Activated CD4-positive, alpha-beta T cell treated with anti-CD3 and anti-CD28 coated beads for 24 hours (primary cell): ENCODE measurements at regions not wholly inside any gene's neighbourhood (a gene's known extent, or its start where the extent isn't known, plus 50 kb on each side); places are given as distances from the start of the nearest gene placed in this dataset.

Source experiments
- DNase-seq, 2 donors: peaks; one replicate each; pipeline ENCODE4 v3.0.0-alpha.2; 2020; ENCODE audit warnings: low read depth in 2 of 2

GRCh38 chr11:70790671-70791300, 392.5 kb downstream of the CTTN start:
- DNase-seq = no peak

GRCh38 chr11:70796648-70797227, 398.4 kb downstream of the CTTN start:
- DNase-seq = no peak

- DNase-seq = no peak
Measured at GRCh38 chr11:70798296-70798695, 400.0 kb downstream of the CTTN start.

- no peak for DNase-seq
Measured at GRCh38 chr11:70799386-70799785, 401.1 kb downstream of the CTTN start.

- no peak for DNase-seq
Measured at GRCh38 chr11:70802185-70802584, 403.9 kb downstream of the CTTN start.

GRCh38 chr11:70804139-70804837, 406.0 kb downstream of the CTTN start:
- DNase-seq = no peak

GRCh38 chr11:70805243-70805642, 406.9 kb downstream of the CTTN start:
- DNase-seq = no peak

GRCh38 chr11:70805971-70806370, 407.6 kb downstream of the CTTN start:
- DNase-seq = no peak

GRCh38 chr11:70806461-70807194, 408.3 kb downstream of the CTTN start:
- DNase-seq = no peak

- DNase-seq = no peak
Measured at GRCh38 chr11:70807195-70807543, 408.8 kb downstream of the CTTN start.

- no peak for DNase-seq
Measured at GRCh38 chr11:70808686-70809375, 410.5 kb downstream of the CTTN start.

GRCh38 chr11:70810133-70810532, 411.8 kb downstream of the CTTN start:
- no peak for DNase-seq

- no peak for DNase-seq
Measured at GRCh38 chr11:70810681-70811080, 412.4 kb downstream of the CTTN start.

- no peak for DNase-seq
Measured at GRCh38 chr11:70811483-70811882, 413.2 kb downstream of the CTTN start.

- no peak for DNase-seq
Measured at GRCh38 chr11:70811915-70812314, 413.6 kb downstream of the CTTN start.

- DNase-seq = no peak
Measured at GRCh38 chr11:70812472-70812871, 414.1 kb downstream of the CTTN start.

- no peak for DNase-seq
Measured at GRCh38 chr11:70813651-70814050, 415.3 kb downstream of the CTTN start.

GRCh38 chr11:70815485-70815832, 417.1 kb downstream of the CTTN start:
- no peak for DNase-seq

GRCh38 chr11:70816156-70816678, 417.9 kb downstream of the CTTN start:
- DNase-seq = no peak

- no peak for DNase-seq
Measured at GRCh38 chr11:70818351-70818750, 420.0 kb downstream of the CTTN start.

GRCh38 chr11:70819022-70819421, 420.7 kb downstream of the CTTN start:
- DNase-seq = no peak

- DNase-seq = no peak
Measured at GRCh38 chr11:70820311-70820710, 422.0 kb downstream of the CTTN start.
